ENCODE measurements at regions not wholly inside any gene's neighbourhood (a gene's known extent, or its start where the extent isn't known, plus 50 kb on each side); places are given as distances from the start of the nearest gene placed in this dataset.
"Not testable (repeated sequence)": the region's sequence is repeated elsewhere in the genome, so short reads cannot be mapped to it uniquely, and the experiment has no call there.

GRCh38 chr2:194661431-194661830 is 995.6 kb upstream of the SLC39A10 start:
- no peak for TF ChIP-seq EZH2 (IDR thresholded peaks at IDR 0.05; ENCODE audit: borderline replicate concordance, low read depth, low read length, poor library complexity, severe bottlenecking)
- TF ChIP-seq CTCF (conservative IDR thresholded peaks at IDR 0.05; ENCODE audit: low read depth, low read length) = no peak
- no peaks in the 10 kb centered on the region for H3K27me3 ChIP-seq (replicated peaks; ENCODE audit: insufficient read depth, low read depth, low read length, poor library complexity)
- ChIA-PET POLR2A (ENCODE audit: low non-redundant PET) (no interaction called here), CTCF (no interaction called here)
- intact Hi-C loops (cut with micrococcal nuclease; ENCODE audit: unreplicated experiment) = no loop called here
- no TSS peak for BruUV-seq (replicated peaks)
- H3K27ac ChIP-seq (ENCODE audit: low read depth, low read length, poor library complexity, severe bottlenecking) = no peak overlapping the region
- no peak for DNase-seq (ENCODE audit: low spot score)
- no peaks in the 10 kb centered on the region for H3K9me3 ChIP-seq (ENCODE audit: low read depth, low read length, poor library complexity, severe bottlenecking)
- no peaks in the 10 kb centered on the region for H3K4me1 ChIP-seq (ENCODE audit: insufficient read depth, low read length, poor library complexity, severe bottlenecking)
- no peak overlapping the region for H3K4me3 ChIP-seq (ENCODE audit: low read depth, low read length, poor library complexity, severe bottlenecking)
- H3K36me3 ChIP-seq (ENCODE audit: insufficient read depth, low read length, poor library complexity, severe bottlenecking) = no peaks in the 10 kb centered on the region

GRCh38 chr2:194639057-194639456 is 1018.0 kb upstream of the SLC39A10 start:
- intact Hi-C loops (cut with micrococcal nuclease; ENCODE audit: unreplicated experiment); DNase-seq (ENCODE audit: low spot score); POLR2A ChIA-PET (ENCODE audit: low non-redundant PET); H3K4me3 ChIP-seq (ENCODE audit: low read depth, low read length, poor library complexity, severe bottlenecking); BruUV-seq (replicated peaks); CTCF ChIA-PET; H3K36me3 ChIP-seq (ENCODE audit: insufficient read depth, low read length, poor library complexity, severe bottlenecking); H3K27me3 ChIP-seq (replicated peaks; ENCODE audit: insufficient read depth, low read depth, low read length, poor library complexity); H3K27ac ChIP-seq (ENCODE audit: low read depth, low read length, poor library complexity, severe bottlenecking); H3K9me3 ChIP-seq (ENCODE audit: low read depth, low read length, poor library complexity, severe bottlenecking); H3K4me1 ChIP-seq (ENCODE audit: insufficient read depth, low read length, poor library complexity, severe bottlenecking): not testable (repeated sequence)

GRCh38 chr2:194621945-194622344 is 1035.1 kb upstream of the SLC39A10 start:
- intact Hi-C loops (cut with micrococcal nuclease; ENCODE audit: unreplicated experiment) = no loop called here
- Histone ChIP-seq H3K27ac (ENCODE audit: low read depth, low read length, poor library complexity, severe bottlenecking) (no peak overlapping the region), H3K36me3 (ENCODE audit: insufficient read depth, low read length, poor library complexity, severe bottlenecking) (no peaks in the 10 kb centered on the region), H3K4me3 (ENCODE audit: low read depth, low read length, poor library complexity, severe bottlenecking) (no peak overlapping the region), H3K27me3 (replicated peaks; ENCODE audit: insufficient read depth, low read depth, low read length, poor library complexity) (no peaks in the 10 kb centered on the region), H3K4me1 (ENCODE audit: insufficient read depth, low read length, poor library complexity, severe bottlenecking) (no peaks in the 10 kb centered on the region), H3K9me3 (ENCODE audit: low read depth, low read length, poor library complexity, severe bottlenecking) (no peaks in the 10 kb centered on the region)
- BruUV-seq (replicated peaks) = no TSS peak
- TF ChIP-seq EZH2 (IDR thresholded peaks at IDR 0.05; ENCODE audit: borderline replicate concordance, low read depth, low read length, poor library complexity, severe bottlenecking) = no peak
- TF ChIP-seq CTCF (conservative IDR thresholded peaks at IDR 0.05; ENCODE audit: low read depth, low read length) = no peak
- CTCF ChIA-PET = no interaction called here
- DNase-seq (ENCODE audit: low spot score) = no peak
- POLR2A ChIA-PET (ENCODE audit: low non-redundant PET) = no interaction called here

GRCh38 chr2:194619366-194619765 is 1037.7 kb upstream of the SLC39A10 start:
- Histone ChIP-seq H3K36me3 (ENCODE audit: insufficient read depth, low read length, poor library complexity, severe bottlenecking) (no peaks in the 10 kb centered on the region), H3K4me3 (ENCODE audit: low read depth, low read length, poor library complexity, severe bottlenecking) (no peak overlapping the region), H3K9me3 (ENCODE audit: low read depth, low read length, poor library complexity, severe bottlenecking) (no peaks in the 10 kb centered on the region), H3K4me1 (ENCODE audit: insufficient read depth, low read length, poor library complexity, severe bottlenecking) (no peaks in the 10 kb centered on the region), H3K27me3 (replicated peaks; ENCODE audit: insufficient read depth, low read depth, low read length, poor library complexity) (no peaks in the 10 kb centered on the region), H3K27ac (ENCODE audit: low read depth, low read length, poor library complexity, severe bottlenecking) (no peak overlapping the region)
- DNase-seq (ENCODE audit: low spot score) = no peak
- POLR2A ChIA-PET (ENCODE audit: low non-redundant PET) = no interaction called here
- TF ChIP-seq CTCF (conservative IDR thresholded peaks at IDR 0.05; ENCODE audit: low read depth, low read length) (no peak), EZH2 (IDR thresholded peaks at IDR 0.05; ENCODE audit: borderline replicate concordance, low read depth, low read length, poor library complexity, severe bottlenecking) (no peak)
- intact Hi-C loops (cut with micrococcal nuclease; ENCODE audit: unreplicated experiment) = no loop called here
- CTCF ChIA-PET = no interaction called here
- BruUV-seq (replicated peaks) = no TSS peak
